Stimulated activated CD8-positive, alpha-beta memory T cell treated with anti-CD3 and anti-CD28 coated beads, Interleukin-2, amount 100 ng/mL, for 1 hour (primary cell): ENCODE measurements at regions not wholly inside any gene's neighbourhood (a gene's known extent, or its start where the extent isn't known, plus 50 kb on each side); places are given as distances from the start of the nearest gene placed in this dataset.

Experiments used
- DNase-seq, 2 donors: peaks; one replicate each; pipeline ENCODE4 v3.0.0-alpha.2; 2020; ENCODE audit warnings: low read depth in 2 of 2

DNA sequence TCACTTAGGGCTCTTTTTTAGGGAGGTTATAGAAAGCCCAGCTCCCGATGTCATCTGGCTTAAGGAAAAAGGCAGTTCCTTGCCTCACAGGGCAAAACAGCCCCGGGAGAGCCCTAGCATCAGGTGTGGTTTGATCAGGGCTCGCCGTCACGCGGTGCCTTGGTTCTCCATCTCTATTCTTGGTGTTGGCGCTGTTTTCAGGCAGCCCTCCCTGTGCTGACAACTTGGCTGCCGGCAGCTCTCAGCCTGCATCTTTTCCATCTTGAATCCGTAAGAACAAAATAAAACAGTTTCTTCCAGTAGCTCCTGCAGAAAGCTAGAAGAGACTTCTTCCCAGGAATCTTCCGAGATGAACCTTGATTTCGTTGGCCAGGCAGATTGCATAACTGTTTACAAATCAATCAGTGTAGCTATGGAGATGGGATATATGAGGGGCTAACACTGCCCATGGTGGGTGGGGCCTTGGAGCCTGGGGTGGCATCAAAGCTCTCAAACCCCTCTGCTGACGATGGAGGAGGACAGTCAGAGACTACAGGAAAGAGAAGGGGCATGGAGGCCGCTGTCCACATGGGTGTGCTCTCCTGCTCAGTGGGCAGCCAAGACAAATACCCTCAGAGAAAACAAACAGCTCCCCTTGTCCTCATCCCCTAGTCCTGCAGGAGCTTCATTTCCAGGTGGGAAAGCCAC is 370.7 kb upstream of the C1orf174 start:
- no peak for DNase-seq

DNA sequence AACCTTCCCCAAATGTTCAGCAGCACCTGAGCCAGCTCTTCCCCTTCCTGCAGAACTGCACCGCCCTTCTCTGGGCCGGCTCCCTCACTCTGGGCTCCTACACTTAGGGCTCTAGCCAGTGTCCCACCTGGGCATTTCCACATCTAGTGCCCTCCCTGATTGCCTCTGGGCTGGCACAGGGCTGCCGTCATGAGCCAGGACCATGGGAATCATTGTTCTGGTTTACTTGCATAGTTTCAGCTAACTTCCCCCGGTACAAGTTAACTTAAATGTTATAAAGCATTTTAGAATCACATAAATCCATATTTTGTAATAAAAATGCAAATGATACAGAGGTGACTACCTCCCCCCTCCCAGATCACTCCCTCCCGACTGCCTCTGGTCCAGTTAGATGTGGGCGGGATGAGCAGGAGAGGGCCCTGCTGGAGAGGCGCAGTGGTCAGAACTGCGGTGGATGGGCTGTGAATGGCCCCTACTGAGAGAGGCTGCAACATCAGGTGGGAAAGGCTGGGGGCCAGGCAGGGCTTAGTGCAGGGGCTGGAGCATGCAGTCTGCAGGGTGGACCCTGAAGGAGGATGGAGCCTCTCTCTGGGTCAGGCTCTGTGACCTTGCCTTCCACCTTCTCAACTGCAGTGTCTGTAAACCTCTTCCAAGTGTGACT is 371.4 kb upstream of the C1orf174 start:
- no peak for DNase-seq

DNA sequence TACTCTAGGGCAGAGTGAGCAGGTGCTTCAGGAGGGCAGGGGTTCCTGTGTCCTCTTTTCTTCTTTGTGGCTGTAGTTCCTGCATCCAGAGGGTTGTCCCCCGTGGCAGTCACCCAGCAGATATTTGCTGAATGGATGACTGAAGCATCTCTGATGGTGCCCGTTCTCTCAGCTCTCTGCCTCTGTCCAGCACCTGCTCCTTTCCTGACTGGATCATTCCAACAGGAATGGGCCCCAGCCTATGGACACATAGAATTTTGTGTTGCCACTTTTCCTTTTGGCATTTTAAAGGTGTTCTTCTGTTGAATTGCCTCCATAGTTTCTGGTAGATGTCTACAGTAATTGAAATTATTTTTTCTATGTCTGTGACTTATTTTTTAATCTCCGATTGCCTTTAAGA is 372.5 kb upstream of the C1orf174 start:
- no peak for DNase-seq

DNA sequence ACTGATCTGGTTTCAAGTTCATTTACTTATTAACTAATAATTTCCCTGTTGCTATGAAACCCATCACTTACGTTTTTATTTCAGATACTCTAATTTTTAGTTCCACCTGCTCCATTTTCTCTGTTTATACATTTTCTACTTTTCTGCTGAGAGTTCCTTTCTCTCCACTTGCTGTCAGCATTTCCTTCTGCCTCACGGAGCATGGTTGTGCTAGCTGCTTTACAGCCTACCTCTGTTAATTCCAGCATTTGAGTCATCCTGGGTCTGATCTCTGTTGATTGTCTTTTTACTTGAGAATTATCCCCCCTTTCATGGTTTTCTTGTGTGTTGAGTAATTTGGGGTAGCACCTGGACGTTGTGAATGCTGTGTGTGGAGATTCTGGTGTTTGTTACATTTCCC is 373.2 kb upstream of the C1orf174 start:
- DNase-seq: no peak

DNA sequence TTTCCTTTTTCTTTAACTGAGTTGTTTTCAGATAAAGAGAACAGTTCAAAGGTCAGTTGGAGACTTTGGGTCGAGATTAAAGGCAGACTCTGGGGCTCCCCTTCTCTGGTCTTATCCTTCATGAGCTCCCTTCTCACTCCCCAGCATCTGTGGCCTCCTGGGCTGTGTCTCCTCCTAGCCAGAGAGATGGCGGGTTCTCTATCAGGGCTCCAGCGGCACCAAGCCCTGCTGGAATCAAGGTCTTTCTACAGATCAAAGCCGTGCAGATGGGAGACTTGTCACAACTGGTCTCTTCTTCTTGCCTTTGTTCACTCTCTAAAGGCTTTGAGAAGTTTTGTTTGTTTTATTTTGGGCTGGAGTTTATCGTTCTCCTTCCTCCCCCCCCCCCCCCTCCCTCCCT is 373.7 kb upstream of the C1orf174 start:
- no peak for DNase-seq

DNA sequence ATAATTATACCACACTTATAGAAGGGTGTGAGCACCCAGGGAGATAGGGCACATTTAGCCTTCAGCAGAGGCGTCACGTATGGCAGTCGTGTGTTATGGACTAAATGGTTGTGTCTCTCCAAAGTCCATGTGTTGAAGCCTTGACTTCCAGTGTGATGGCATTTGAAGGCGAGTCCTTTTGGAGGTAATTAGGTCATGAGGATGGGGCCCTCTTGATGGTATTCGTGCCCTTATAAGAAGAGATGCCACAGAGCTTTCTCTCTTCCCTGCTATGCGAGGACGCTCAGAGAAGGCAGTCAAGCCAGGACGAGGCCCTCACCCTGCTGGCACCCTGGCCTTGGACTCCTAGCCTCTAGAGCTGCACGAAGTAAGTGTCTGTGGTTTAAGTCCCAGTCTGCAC is 375.0 kb upstream of the C1orf174 start:
- no peak for DNase-seq

DNA sequence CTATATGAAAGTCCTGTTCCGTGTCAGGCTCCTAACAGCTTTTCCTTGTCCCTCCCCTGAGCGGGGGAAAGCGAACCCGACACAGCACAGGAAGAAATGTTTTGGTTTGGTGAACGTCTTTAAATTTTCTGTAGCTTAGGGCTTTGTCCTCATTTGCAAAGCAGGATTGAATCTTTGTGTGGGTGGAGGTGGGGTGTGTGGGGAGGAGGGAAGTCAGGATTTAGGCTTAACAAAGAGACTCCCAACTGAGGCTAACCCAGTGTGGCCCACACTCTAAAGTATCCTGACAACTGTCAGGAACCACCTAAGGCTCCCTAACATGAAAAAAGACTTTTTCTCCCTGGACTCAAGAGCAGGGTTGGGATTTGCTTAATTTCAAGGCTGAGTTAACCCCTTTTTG is 376.2 kb upstream of the C1orf174 start:
- DNase-seq: no peak

DNA sequence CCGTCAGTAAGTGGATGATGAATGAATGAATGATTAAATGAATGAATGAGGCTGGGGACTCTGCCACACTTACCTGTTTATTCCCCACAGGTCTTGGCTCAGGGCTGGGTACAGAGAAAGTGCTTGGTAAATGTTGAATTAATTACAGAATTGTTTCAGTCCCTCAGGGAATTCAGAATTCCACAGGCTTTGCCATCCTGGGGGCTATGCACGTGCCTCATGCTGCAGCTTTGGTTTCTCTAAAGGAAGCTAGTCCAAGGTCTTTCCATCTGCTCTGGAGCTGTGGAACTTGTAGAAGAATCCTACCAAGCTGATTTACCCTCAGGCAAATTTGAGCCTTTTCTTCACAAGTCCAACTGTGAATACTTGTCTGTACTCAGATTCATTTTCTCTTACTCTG is 376.8 kb upstream of the AJAP1 start:
- DNase-seq: no peak

DNA sequence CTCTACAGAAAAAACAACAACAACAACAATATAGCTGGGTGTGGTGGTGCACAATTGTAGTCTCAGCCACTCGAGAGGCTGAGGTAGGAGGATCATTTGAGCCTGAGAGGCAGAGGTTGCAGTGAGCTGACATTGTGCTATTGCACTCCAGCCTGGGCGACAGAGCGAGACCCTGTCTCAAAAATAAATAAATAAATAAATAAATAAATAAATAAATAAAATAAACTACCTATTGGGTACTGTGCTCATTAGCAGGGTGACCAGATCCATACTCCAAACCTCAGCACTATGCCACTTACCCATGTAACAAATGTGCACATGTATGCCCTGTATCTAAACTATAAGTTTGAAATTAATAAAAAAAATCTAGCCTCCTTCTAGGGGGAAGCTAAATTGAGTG is 369.4 kb upstream of the AJAP1 start:
- no peak for DNase-seq

DNA sequence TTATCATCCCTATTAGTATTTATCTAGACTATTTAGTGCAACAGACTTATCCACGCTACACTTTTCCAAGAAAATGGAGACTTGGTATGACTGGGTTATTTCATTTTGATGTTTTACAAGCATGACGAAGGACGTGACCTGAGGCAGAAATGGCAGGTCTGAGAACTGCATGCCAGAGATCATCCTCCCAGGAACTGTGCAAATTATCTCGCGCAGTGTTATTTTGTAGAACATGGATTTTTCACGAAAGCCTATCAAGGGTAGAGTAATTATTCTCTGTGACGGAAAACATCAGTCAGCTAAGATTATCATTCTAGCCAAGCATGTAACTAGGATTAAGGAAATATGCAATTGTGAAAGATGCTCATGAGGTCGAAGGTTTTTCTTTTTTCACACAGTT is 361.5 kb upstream of the AJAP1 start:
- no peak for DNase-seq

DNA sequence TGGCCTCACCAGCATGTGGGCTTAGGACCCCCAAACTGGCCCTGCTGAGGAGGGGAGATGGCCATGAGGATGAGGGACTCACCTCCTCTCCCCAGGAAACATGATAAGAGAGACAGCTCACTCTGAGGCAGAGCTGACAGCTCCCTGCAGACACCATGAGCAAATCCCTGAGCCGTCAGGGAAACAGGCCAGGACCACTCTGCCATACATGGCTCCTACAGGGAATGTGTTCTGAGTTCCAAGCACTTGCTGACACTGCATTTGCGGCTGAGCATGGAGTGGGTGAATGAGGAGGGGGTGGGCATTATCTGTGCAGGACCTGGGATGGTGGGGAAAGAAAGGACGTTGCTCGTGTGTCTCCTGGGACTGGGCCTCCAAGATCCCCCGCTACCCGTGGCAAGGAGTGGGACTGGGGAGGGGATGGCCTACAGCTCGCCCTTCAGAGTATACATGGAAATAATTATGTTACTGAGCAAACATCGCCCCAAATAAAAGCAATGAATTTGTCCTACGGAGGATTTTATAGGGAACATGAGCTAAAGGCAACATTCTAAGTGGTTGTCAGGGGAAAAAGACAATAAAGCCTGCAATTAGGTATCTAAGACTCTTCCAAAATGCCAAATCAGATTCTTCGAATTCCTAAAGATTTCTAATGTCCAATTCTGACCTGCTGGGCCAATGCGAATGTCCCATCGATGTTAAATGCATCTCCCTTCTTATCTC is 355.9 kb upstream of the AJAP1 start:
- no peak for DNase-seq

DNA sequence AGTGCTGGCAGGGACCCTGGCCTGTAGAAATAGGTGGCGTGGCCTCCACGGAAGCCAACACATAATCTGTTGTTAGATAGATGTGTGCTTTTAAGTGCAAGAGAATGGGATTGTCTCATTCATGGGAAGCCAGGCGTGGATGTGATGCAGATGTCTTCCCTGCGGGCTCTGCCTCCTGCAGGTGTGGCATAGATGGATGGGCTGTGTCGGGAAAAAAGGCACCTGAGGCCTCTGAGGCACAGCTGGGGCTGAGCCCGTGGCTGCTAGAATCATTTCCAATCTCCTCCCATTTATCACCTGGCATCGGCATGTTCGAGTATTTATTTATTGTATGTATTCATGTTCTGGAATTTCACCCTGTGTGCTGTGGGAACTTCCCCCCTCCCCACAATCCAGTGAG is 353.4 kb upstream of the AJAP1 start:
- no peak for DNase-seq

DNA sequence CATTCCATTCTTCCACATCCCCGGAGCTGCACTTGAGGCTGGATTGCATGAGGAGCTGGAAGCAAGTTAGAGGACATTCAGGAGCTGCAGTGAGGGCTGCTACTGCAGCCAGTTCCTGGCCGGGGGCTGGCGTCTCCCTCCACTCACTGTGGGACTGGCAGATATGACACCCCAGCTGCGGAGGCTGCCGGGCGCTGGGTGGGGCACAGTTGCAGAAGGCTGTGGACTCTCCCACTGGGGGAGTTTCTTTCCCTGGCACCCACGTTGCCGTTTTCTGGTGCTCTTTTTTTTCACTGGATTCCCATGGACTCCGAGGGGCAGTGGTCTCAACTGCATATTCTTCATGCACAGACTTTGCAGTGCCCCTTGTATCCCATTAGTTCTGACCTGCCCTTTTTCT is 351.1 kb upstream of the AJAP1 start:
- DNase-seq: no peak

DNA sequence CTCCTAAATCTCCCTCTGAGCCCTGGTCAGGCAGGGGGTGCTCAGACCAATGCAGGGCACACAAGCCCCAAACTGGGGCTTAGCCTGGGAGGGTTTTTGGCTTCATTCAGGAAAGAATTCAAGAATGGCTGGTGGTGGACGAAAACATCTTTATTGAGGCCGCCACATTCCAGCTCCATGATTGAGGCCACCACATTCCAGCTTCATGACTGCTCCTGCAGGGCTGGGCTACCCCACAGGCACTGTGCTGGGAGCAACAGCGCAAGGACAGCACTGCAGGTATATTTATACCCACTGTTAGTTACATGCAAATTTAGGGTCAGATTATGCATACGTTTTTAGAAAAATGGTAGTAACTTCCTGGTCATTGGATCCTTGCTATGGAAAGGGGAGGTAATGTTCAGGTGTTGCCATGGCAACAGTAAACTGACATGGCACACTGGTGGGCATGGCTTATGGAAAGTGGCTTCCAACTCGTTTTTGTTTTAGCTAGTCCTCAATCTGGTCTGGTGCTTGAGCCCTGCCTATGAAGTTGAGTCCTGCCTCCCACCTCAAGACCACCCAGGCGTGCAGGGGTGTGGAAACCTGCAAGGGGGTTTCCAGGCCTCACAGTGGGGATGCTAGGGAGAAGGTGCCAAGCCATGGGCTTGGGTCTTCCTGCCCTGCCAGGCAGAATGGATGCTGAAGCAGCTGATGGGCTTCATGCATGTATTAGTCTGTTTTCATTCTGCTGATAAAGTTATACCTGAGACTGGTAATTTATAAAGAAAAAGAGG is 348.7 kb upstream of the AJAP1 start:
- DNase-seq: no peak

DNA sequence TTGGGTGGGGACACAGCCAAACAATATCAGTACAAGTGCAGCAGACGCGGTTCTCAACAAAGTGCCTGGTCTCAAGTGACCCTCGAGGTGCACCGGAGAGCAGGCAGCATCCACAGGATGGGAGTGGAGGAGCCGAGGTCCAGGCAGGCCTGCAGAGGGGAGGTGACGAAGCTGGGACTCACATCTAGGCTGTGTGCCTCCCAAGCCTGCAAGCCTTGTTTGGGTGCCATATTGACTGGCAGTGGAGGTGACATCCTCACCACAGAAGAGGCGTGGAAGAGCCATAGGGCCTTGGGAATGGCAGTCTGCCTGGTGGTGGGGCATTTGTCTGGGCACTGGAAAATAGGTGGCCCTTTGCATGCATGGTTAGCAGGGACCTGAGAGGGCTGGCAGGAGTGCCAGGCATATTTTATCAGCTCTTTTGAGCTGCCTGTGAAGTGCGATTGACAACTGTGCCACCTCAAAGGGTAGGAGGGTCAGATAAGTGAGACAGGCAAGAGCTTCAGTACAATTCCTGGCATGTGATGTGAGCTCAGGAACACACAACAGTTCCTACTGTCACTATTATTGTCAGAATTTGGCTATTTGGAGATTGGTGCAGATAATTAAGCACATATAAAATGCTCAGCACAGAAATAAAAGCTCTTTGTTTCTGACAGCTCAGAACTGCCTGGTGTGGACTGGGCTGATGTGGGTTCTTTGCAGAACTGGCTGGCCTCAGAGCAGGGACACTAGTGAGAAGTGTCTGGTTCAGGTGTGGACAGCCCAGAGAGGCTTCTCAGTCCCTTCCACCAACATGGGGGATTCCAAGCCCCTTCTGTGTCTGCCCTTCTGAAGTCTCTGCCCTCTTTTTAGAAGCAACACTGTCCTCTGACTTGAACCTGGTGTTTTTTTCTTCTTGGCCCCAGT is 347.6 kb upstream of the AJAP1 start:
- no peak for DNase-seq

DNA sequence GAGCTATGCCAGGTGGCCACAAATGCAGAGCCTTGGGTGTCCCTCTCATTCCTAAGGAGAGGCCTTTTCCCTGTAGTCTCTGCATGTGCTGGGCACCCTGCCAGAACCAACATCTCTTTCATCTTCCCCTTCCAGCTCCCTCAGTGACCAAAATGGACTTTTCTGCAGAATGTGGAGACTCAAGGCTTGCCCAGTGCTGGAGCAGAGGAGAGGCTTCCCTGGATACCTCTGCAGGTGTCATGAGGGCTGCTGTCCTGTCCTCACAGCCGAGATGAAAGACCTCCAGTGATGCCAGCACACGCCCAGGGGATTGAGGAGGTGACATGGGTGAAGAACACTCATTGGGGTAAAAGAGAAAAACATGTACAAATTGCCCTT is 347.0 kb upstream of the AJAP1 start:
- DNase-seq: no peak

DNA sequence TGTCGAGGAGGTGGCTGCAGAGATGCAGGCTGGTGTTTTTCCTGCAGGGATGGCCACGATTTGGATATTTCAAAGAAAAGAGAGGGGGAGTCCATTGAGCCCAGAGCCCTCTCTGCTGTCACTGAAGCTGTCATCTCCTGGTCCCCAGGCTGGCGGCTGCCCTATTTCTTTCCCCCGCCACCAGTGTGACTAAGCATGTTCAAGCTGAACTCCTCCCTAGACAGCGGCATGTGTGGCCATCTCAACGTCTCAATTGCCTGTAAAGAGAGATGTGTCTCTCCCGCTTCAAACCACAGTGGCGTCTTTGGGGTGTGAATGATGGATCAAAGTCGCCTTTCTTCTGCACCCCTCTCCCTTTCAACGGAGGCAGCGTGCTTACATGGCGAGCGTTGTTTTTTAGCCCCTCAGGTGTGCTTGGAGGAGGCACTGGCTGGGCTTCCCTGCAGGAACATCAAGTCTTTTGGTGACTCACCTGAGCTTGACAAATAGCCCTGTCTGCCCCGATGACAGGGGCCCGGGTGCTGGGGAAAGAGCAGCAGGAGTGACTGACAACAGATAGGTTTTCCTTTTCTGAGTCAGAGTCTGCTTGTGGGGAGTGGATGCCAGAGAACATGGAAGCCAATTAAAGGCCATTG is 346.4 kb upstream of the AJAP1 start:
- no peak for DNase-seq

DNA sequence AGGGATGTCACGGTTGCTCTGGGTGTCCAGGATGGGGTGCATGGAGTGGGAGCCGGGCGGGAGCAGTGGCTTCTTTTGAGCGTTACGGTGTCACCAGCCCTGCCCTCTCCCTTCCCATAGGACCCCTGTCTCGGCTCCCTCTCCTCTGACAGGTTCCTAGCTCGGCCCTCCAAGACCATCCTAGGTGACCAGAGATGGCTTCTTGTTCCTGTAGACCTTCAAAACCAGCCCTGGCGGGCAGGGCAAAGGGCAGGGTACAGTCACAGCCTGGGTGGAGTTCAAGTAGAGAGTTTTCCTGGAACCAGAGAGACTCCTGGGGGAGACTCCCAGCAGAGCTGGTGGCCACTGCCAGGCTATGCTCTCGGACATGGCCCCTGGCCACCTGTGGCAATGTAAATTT is 345.6 kb upstream of the AJAP1 start:
- no peak for DNase-seq

DNA sequence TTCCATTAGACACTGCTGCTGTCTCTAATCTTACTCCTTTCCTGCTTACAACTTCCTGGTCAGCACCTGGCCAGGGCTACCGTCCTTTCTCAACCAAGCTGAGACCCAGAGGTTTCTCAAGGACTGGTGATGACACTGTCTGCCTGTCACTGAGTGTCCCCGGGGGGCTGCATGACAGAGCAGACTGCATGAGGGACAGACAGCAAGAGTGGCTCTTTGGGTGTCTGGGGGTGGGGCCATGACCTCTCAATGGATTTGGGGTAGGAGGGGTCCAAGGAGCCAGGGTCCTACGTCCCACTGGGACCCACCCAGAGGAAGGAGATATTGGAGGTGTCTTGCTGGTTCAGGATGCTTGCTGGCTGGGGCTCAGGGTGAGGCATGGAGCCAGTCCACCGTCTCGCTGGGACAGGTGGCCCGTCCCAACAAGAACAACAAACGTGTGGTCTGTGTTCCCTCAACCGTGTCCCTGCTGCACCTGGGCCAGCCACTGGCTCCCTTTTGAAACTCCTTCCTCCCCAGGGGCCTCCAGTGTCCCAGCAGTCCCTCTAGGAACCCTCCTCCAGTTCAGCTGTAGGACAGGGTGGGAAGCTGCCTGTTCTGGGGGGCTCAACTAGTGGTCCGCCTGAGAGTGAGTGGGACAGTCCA is 344.6 kb upstream of the AJAP1 start:
- DNase-seq: no peak

DNA sequence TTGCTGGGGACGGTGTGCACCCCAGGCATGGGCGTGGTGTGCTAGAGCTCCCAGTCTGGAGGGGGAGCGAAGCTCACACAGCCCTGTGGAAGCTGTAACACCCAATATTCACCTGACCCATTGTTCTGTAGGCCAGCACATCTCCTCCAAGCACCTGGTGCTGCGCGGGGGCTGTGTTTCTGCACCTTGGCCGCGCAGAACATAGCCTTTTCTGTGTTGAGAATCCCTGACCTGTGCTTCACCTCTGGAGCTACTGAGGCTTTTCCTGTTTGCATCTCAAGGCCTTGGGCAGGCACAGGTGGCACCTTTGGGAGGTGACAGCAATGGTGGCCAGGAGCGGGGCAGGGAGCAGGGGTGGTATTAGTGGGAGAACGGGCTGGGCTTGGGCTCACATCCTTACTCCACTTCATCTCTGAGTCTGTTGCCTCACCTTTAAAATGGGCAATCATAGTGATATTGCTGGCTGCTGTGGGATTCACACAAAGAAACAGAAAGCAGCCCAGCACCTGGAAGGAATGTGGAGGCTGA is 343.9 kb upstream of the AJAP1 start:
- DNase-seq: no peak
